ENCODE measurements at regions not wholly inside any gene's neighbourhood (a gene's known extent, or its start where the extent isn't known, plus 50 kb on each side); places are given as distances from the start of the nearest gene placed in this dataset.

DNA sequence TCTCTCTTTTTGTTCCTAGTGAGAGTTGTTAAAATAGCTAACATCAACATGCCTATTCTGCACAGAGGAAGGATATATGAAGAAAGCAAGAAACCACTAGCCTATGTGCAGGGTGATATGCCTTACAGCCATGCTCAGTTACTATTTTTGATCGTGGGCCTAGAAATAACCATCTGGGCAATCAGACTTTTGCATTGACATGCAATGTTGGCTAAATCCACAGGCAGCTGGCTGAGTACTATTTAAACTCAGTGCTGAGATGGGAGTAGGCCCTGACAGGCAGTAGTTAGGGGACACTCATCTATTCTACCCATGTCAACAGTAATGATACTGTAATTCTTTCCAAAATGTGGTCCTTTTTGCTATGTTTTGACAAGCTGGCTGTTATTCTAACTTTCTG is 89.6 kb downstream of the HDGFL1 start:
- no peak overlapping the region for H3K4me3 ChIP-seq (replicated peaks in 1 of 3; ENCODE audit: insufficient read depth in 1 of 3, low read depth in 1 of 3, low read length in 3 of 3)
- CTCF ChIA-PET = no interaction called here

More for the DNA sequence above, 89.6 kb downstream of the HDGFL1 start:
- no TSS peak for BruUV-seq (replicated peaks)
- no peaks in the 10 kb centered on the region for H3K27me3 ChIP-seq (ENCODE audit: control insufficient read depth in 2 of 2, insufficient read depth in 2 of 2, low read length in 2 of 2)
- H3K4me2 ChIP-seq (ENCODE audit: insufficient read depth, low read length) = no peak overlapping the region
- H4K20me1 ChIP-seq (replicated peaks; ENCODE audit: control insufficient read depth, extremely low read depth, insufficient read depth, low read length) = no peaks in the 10 kb centered on the region
- H3K36me3 ChIP-seq (ENCODE audit: control insufficient read depth in 2 of 2, extremely low read depth in 1 of 2, insufficient read depth in 2 of 2, low read length in 2 of 2) = no peaks in the 10 kb centered on the region
- no peaks in the 10 kb centered on the region for H3K4me1 ChIP-seq (ENCODE audit: control insufficient read depth, extremely low read depth, insufficient read depth, low read length)
- intact Hi-C loops (cut with micrococcal nuclease) = no loop called here
- TF ChIP-seq, protein P1, sequence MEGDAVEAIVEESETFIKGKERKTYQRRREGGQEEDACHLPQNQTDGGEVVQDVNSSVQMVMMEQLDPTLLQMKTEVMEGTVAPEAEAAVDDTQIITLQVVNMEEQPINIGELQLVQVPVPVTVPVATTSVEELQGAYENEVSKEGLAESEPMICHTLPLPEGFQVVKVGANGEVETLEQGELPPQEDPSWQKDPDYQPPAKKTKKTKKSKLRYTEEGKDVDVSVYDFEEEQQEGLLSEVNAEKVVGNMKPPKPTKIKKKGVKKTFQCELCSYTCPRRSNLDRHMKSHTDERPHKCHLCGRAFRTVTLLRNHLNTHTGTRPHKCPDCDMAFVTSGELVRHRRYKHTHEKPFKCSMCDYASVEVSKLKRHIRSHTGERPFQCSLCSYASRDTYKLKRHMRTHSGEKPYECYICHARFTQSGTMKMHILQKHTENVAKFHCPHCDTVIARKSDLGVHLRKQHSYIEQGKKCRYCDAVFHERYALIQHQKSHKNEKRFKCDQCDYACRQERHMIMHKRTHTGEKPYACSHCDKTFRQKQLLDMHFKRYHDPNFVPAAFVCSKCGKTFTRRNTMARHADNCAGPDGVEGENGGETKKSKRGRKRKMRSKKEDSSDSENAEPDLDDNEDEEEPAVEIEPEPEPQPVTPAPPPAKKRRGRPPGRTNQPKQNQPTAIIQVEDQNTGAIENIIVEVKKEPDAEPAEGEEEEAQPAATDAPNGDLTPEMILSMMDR (IDR thresholded peaks at IDR 0.05; ENCODE audit: extremely low read depth in 1 of 2, insufficient read depth in 1 of 2, low read depth in 1 of 2, low read length in 2 of 2) = no peak
- TF ChIP-seq GATA2 (IDR thresholded peaks at IDR 0.05; ENCODE audit: insufficient read depth, insufficient read length, low read depth, low read length) (no peak), POLR2A (IDR thresholded peaks at IDR 0.05; ENCODE audit: low read depth, low read length) (no peak), JUN (IDR thresholded peaks at IDR 0.05; ENCODE audit: borderline replicate concordance, insufficient read depth, insufficient read length, low read depth) (no peak), EZH2 (IDR thresholded peaks at IDR 0.05; ENCODE audit: borderline replicate concordance, low read depth, low read length, severe bottlenecking) (no peak), MYC (IDR thresholded peaks at IDR 0.05; ENCODE audit: low read depth, low read length) (no peak), FOS (IDR thresholded peaks at IDR 0.05; ENCODE audit: borderline replicate concordance, insufficient read depth, low read length) (no peak), POLR2AphosphoS5 (IDR thresholded peaks at IDR 0.05; ENCODE audit: insufficient read depth, low read depth, low read length) (no peak)
- TF ChIP-seq, protein P2, sequence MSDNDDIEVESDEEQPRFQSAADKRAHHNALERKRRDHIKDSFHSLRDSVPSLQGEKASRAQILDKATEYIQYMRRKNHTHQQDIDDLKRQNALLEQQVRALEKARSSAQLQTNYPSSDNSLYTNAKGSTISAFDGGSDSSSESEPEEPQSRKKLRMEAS (IDR thresholded peaks at IDR 0.05; ENCODE audit: insufficient read depth, insufficient read length) = no peak
- no peaks in the 10 kb centered on the region for H3K79me2 ChIP-seq (ENCODE audit: control insufficient read depth, insufficient read depth, low read length)
- H3K9ac ChIP-seq (replicated peaks; ENCODE audit: extremely low read depth, insufficient read depth, low read length) = no peak overlapping the region
- no peaks in the 10 kb centered on the region for H3K9me1 ChIP-seq (replicated peaks; ENCODE audit: control insufficient read depth, extremely low read depth, insufficient read depth, low read length)
- no peak overlapping the region for H3K27ac ChIP-seq (ENCODE audit: insufficient read depth, low read depth, low read length)
- dilution Hi-C loops (cut with MboI; ENCODE audit: extremely low pct_ligation_motif_present, low sequenced_read_pairs) = no loop called here
- DNase-seq (ENCODE audit: low read depth, low spot score) (no peak), FAIRE-seq (no peak)
- POLR2A ChIA-PET = no interaction called here
- no peaks in the 10 kb centered on the region for H3K9me3 ChIP-seq (replicated peaks; ENCODE audit: control insufficient read depth, insufficient read depth, low read length)
- no peak overlapping the region for H2AFZ ChIP-seq (ENCODE audit: low read depth, low read length)
